ENCODE measurements at regions not wholly inside any gene's neighbourhood (a gene's known extent, or its start where the extent isn't known, plus 50 kb on each side); places are given as distances from the start of the nearest gene placed in this dataset.

GRCh38 chr4:79049840-79050540 is 110.8 kb upstream of the PAQR3 start:
- TF ChIP-seq REST (IDR thresholded peaks at IDR 0.05; ENCODE audit: low read depth) = no peak
- TF ChIP-seq TCF12 (IDR thresholded peaks at IDR 0.05; ENCODE audit: low read depth) = no peak
- TF ChIP-seq, protein P1, sequence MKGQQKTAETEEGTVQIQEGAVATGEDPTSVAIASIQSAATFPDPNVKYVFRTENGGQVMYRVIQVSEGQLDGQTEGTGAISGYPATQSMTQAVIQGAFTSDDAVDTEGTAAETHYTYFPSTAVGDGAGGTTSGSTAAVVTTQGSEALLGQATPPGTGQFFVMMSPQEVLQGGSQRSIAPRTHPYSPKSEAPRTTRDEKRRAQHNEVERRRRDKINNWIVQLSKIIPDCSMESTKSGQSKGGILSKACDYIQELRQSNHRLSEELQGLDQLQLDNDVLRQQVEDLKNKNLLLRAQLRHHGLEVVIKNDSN (IDR thresholded peaks at IDR 0.05) = no peak
- no peak for TF ChIP-seq NFIC (IDR thresholded peaks at IDR 0.05)
- no peak for TF ChIP-seq MAX (IDR thresholded peaks at IDR 0.05)
- TF ChIP-seq CEBPB (IDR thresholded peaks at IDR 0.05) = no peak
- TF ChIP-seq RAD21 (IDR thresholded peaks at IDR 0.05; ENCODE audit: low read depth) = no peak
- no peak for TF ChIP-seq ZBTB7A (IDR thresholded peaks at IDR 0.05; ENCODE audit: low read depth)
- TF ChIP-seq FOXM1 (IDR thresholded peaks at IDR 0.05; ENCODE audit: borderline replicate concordance, low read depth) = no peak
- TF ChIP-seq TEAD4 (IDR thresholded peaks at IDR 0.05) = no peak
- no peak for TF ChIP-seq YY1 (IDR thresholded peaks at IDR 0.05; ENCODE audit: low read depth)
- no peak for TF ChIP-seq EP300 (IDR thresholded peaks at IDR 0.05; ENCODE audit: borderline replicate concordance)
- no peak for TF ChIP-seq TAF1 (IDR thresholded peaks at IDR 0.05; ENCODE audit: low read depth)
- TF ChIP-seq CREB1 (IDR thresholded peaks at IDR 0.05; ENCODE audit: low read depth) = no peak
- no peak for TF ChIP-seq EGR1 (IDR thresholded peaks at IDR 0.05)

GRCh38 chr4:79048878-79049277 is 109.6 kb upstream of the PAQR3 start:
- TF ChIP-seq TEAD4 (IDR thresholded peaks at IDR 0.05) (no peak), NFIC (IDR thresholded peaks at IDR 0.05) (no peak), MAX (IDR thresholded peaks at IDR 0.05) (no peak), CEBPB (IDR thresholded peaks at IDR 0.05) (no peak), EGR1 (IDR thresholded peaks at IDR 0.05) (no peak), REST (IDR thresholded peaks at IDR 0.05; ENCODE audit: low read depth) (no peak), ZBTB7A (IDR thresholded peaks at IDR 0.05; ENCODE audit: low read depth) (no peak), YY1 (IDR thresholded peaks at IDR 0.05; ENCODE audit: low read depth) (no peak), EP300 (IDR thresholded peaks at IDR 0.05; ENCODE audit: borderline replicate concordance) (no peak), TCF12 (IDR thresholded peaks at IDR 0.05; ENCODE audit: low read depth) (no peak)

DNA sequence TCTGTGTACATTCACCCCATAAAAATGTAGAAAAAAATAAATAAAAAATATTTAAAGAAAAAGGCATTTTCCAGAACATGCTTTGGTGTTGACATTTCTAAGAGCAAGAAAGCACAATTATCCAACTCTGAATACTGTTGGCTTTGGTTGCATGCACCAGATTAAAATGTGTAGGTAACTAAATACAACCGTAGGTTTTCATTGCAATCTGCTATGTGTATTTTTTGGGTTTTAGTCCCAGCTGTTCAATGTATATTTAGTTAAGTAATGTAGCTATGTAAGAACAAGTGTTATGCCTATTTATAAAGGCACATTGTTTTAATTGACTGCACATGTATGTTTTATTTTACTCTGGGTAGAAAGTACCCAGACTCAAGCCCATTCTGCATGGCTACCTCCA is 108.1 kb upstream of the PAQR3 start:
- TF ChIP-seq FOXM1 (IDR thresholded peaks at IDR 0.05; ENCODE audit: borderline replicate concordance, low read depth) (no peak), CEBPB (IDR thresholded peaks at IDR 0.05) (no peak), NFIC (IDR thresholded peaks at IDR 0.05) (no peak), MAX (IDR thresholded peaks at IDR 0.05) (no peak), RAD21 (IDR thresholded peaks at IDR 0.05; ENCODE audit: low read depth) (no peak), TCF12 (IDR thresholded peaks at IDR 0.05; ENCODE audit: low read depth) (no peak)
- TF ChIP-seq, protein P1 (IDR thresholded peaks at IDR 0.05) = no peak

- TF ChIP-seq YY1 (IDR thresholded peaks at IDR 0.05; ENCODE audit: low read depth) (no peak), TEAD4 (IDR thresholded peaks at IDR 0.05) (no peak)
Measured at GRCh38 chr4:79046016-79046592, 106.9 kb upstream of the PAQR3 start.

GRCh38 chr4:79044141-79044659 is 105.0 kb upstream of the PAQR3 start:
- TF ChIP-seq TAF1 (IDR thresholded peaks at IDR 0.05; ENCODE audit: low read depth) = no peak
- TF ChIP-seq REST (IDR thresholded peaks at IDR 0.05; ENCODE audit: low read depth) = no peak
- no peak for TF ChIP-seq EGR1 (IDR thresholded peaks at IDR 0.05)
- TF ChIP-seq CEBPB (IDR thresholded peaks at IDR 0.05) = no peak
- no peak for TF ChIP-seq CREB1 (IDR thresholded peaks at IDR 0.05; ENCODE audit: low read depth)
- no peak for TF ChIP-seq TCF12 (IDR thresholded peaks at IDR 0.05; ENCODE audit: low read depth)
- TF ChIP-seq YY1 (IDR thresholded peaks at IDR 0.05; ENCODE audit: low read depth) = no peak
- TF ChIP-seq, protein P1 (IDR thresholded peaks at IDR 0.05) = no peak
- TF ChIP-seq FOXM1 (IDR thresholded peaks at IDR 0.05; ENCODE audit: borderline replicate concordance, low read depth) = no peak
- no peak for TF ChIP-seq MAX (IDR thresholded peaks at IDR 0.05)
- no peak for TF ChIP-seq NFIC (IDR thresholded peaks at IDR 0.05)
- TF ChIP-seq EP300 (IDR thresholded peaks at IDR 0.05; ENCODE audit: borderline replicate concordance) = no peak
- TF ChIP-seq RAD21 (IDR thresholded peaks at IDR 0.05; ENCODE audit: low read depth) = no peak

Data from Ishikawa (cell line).